ENCODE measurements at regions not wholly inside any gene's neighbourhood (a gene's known extent, or its start where the extent isn't known, plus 50 kb on each side); places are given as distances from the start of the nearest gene placed in this dataset.

DNA sequence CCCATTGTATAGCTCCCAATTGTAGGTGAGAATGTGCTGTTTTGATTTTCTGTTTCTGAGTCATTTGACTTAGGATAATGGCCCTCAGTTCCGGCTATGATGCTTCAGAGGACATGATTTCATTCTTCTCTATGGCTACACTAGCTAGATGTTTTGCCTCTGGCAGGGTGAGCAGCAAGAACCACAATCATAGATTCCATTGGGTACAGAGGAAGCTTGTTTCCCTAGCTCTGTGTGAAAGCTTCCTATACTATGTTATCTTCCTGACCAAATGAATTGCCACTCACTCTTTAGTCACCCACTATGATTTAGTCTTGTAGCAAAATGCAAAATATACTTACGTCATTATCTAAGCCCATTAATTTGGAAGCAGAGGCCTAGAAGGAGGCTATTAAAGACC is 616.3 kb downstream of the PLA2G4A start:
- DNase-seq (ENCODE audit: low read depth) = no peak
- no peak overlapping the region for H3K4me3 ChIP-seq (ENCODE audit: low read depth, low read length)
- TF ChIP-seq, protein P1, sequence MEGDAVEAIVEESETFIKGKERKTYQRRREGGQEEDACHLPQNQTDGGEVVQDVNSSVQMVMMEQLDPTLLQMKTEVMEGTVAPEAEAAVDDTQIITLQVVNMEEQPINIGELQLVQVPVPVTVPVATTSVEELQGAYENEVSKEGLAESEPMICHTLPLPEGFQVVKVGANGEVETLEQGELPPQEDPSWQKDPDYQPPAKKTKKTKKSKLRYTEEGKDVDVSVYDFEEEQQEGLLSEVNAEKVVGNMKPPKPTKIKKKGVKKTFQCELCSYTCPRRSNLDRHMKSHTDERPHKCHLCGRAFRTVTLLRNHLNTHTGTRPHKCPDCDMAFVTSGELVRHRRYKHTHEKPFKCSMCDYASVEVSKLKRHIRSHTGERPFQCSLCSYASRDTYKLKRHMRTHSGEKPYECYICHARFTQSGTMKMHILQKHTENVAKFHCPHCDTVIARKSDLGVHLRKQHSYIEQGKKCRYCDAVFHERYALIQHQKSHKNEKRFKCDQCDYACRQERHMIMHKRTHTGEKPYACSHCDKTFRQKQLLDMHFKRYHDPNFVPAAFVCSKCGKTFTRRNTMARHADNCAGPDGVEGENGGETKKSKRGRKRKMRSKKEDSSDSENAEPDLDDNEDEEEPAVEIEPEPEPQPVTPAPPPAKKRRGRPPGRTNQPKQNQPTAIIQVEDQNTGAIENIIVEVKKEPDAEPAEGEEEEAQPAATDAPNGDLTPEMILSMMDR (conservative IDR thresholded peaks at IDR 0.05; ENCODE audit: low read depth, low read length) = no peak

DNA sequence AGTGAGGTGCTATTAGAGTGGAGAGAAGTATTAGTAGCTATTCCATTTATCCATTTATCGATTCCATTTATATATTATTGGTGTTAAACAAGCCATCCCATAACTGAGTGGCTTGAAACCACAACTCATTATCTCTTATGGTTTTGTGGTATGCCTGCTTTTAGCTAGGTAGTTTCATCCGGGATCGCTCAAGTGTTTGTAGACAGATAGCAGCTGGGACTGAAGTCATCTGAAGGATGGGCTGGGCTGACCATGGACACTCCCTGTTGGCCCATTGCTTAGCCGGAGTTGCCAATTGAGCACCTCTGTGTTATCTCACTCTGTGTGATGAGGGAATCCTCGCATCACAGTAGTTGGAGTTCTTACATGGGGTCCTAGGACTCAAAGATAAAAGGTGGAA is 622.5 kb downstream of the PLA2G4A start:
- TF ChIP-seq, protein P1 (conservative IDR thresholded peaks at IDR 0.05; ENCODE audit: low read depth, low read length) = no peak
- H3K4me3 ChIP-seq (ENCODE audit: low read depth, low read length) = no peak overlapping the region
- no peak for DNase-seq (ENCODE audit: low read depth)

DNA sequence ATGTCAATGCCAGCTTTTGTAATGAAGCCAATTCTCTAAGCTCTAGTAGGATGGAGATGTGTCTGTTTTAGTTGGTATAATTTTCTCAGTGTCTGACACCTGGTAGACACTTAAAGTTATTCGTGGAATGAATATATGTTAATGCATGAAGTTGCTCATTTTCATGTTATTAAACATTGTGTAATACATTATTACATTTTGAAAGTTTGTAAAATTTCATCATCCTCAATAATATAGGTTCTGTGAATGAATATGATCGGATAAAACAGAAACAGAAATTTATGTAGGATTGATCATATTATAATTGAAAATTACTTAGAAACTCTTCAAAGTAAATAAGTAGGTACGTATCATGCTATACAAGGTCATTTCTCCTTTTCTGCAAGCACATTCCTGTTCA is 625.3 kb downstream of the PLA2G4A start:
- TF ChIP-seq, protein P1 (conservative IDR thresholded peaks at IDR 0.05; ENCODE audit: low read depth, low read length) = no peak
- no peak overlapping the region for H3K4me3 ChIP-seq (ENCODE audit: low read depth, low read length)
- no peak for DNase-seq (ENCODE audit: low read depth)

DNA sequence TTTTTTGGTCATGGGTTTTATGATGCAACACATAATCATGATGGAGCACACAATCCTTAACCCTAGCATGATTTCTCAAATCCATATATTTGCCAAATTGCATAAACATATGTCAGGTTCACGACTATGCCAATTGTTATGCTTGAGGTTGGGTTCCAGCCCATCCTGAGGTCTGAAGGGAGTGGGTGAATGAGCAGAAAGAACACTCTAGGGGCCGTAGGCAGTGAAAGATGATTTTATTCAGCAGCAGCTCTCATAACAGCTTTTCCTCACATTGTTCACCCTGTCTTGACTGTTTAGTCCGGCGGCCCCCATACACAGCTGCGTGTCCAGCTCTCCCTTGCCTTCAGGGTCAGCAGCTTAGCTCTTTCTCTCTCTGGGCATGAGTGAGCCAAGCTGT is 627.7 kb downstream of the PLA2G4A start:
- DNase-seq (ENCODE audit: low read depth) = no peak
- H3K4me3 ChIP-seq (ENCODE audit: low read depth, low read length) = no peak overlapping the region
- TF ChIP-seq, protein P1 (conservative IDR thresholded peaks at IDR 0.05; ENCODE audit: low read depth, low read length) = no peak

DNA sequence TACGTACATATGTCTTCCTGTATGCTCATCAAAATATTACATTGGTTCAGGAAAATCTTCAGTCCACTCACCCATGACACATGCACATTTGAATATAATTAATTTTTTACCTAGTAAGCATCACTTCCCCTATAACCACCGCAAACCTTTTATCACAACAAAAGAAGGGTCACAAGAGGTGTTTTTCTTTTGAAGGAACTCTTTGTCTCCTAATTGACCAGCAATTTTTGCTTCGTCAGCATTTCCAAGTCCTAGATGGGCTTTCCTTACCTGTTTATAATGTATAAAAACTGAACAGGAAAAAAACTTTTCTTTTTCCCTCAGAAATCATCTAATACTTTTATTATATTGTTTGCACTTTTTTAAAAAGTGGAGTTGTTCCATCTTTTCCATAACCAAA is 631.3 kb downstream of the PLA2G4A start:
- TF ChIP-seq, protein P1 (conservative IDR thresholded peaks at IDR 0.05; ENCODE audit: low read depth, low read length) = no peak
- no peak overlapping the region for H3K4me3 ChIP-seq (ENCODE audit: low read depth, low read length)
- DNase-seq (ENCODE audit: low read depth) = no peak

DNA sequence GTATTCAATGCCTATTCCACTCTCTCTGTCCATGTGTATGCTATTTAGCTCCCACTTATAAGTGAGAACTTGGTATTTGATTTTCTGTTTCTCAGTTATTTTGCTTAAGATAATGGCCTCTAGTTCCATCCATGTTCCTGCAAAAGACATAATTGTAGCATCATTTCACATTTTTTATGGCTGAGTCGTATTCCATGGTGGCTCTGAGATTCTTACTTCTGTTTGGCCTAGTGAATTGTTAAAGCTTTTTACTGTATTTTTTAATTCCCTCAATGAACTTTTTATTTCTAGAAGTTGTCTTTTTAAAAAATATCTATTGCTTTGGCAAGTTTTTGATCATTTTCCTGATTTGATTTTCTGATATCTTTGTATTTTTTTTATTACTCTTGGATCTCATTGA is 635.6 kb downstream of the PLA2G4A start:
- no peak for DNase-seq (ENCODE audit: low read depth)
- TF ChIP-seq, protein P1 (conservative IDR thresholded peaks at IDR 0.05; ENCODE audit: low read depth, low read length) = no peak
- no peak overlapping the region for H3K4me3 ChIP-seq (ENCODE audit: low read depth, low read length)

DNA sequence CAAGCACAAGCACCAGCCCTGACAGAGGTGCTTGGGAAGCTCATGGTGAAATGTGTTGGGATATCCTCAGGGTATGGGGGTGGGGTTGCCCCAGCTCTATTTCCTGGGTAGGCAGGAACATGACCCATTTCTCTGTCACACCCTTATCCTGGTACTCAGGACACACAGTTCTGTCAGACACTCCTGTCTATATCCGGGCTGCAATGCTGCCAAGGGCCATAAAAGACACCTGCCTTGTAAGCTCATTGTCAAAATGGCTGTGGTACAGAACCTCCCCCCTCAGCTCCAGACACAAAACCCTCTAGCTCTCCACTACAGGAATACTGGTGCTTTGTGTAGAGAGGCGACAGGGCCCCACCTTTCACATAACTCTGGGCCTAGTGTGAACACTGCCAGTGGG is 636.7 kb downstream of the PLA2G4A start:
- no peak overlapping the region for H3K4me3 ChIP-seq (ENCODE audit: low read depth, low read length)
- TF ChIP-seq, protein P1 (conservative IDR thresholded peaks at IDR 0.05; ENCODE audit: low read depth, low read length) = no peak
- DNase-seq (ENCODE audit: low read depth) = no peak

All from choroid plexus epithelial cell (primary cell).